HEK293 (cell line): ENCODE measurements at regions not wholly inside any gene's neighbourhood (a gene's known extent, or its start where the extent isn't known, plus 50 kb on each side); places are given as distances from the start of the nearest gene placed in this dataset.

Source experiments
- REPIN1 ChIP-seq: fragments of 450-650 bp; formaldehyde crosslinking; IDR thresholded peaks from 2 replicates; pipeline ENCODE4 v1.5.1; 2017; ENCODE audit warnings: missing biosample characterization, missing genetic modification characterization, low read depth
- ZBTB7A ChIP-seq: fragments of 450-650 bp; formaldehyde crosslinking; IDR thresholded peaks from 2 replicates; pipeline ENCODE4 v1.5.1; 2016; ENCODE audit warnings: low read depth, missing biosample characterization, missing genetic modification characterization
- ZNF510 ChIP-seq: fragments of 450-650 bp; formaldehyde crosslinking; IDR thresholded peaks from 2 replicates; pipeline ENCODE4 v1.5.1; 2018; ENCODE audit warnings: mild to moderate bottlenecking, missing genetic modification characterization, missing biosample characterization; ENCODE audit not compliant: insufficient replicate concordance

DNA sequence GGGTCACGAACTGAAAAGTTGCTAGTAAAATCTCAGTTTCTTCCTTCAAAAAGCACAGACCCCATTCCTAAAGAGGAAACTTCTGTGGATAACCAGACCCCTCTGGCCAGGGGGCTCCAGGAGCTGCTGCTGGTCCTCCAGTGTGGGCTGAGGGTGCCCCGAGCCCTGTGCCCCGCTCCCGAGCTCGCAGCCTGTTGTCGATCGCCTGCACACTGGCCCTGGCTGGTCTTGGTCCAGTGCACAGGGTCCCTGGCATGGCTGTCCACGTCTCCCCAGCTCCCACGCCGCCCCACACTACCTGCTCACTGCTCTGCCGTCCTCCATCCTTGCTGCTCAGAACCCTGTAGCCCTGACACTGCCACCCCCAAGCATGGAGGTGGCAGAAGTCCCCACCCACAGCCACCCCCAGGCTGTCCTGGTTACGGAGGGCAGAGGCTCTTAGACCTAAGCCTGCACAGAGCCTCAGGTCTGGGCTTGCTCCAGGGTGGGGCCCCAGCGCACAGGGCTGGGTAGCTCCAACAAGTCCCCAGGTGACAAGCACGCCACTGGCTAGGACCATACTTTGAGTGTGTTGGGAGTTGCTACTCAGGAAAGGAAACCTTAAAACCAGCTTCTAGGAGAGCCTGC is 87.0 kb downstream of the PLXNA1 start:
- TF ChIP-seq REPIN1 (tag by site-specific recombination) (no peak), ZNF510 (tag by site-specific recombination) (no peak), ZBTB7A (tag by site-specific recombination) (no peak)
